Liver (tissue), 8 donors: ENCODE measurements at regions not wholly inside any gene's neighbourhood (a gene's known extent, or its start where the extent isn't known, plus 50 kb on each side); places are given as distances from the start of the nearest gene placed in this dataset.

Experiments
- DNase-seq: peaks from one replicate; pipeline ENCODE4 v3.0.0-alpha.2; 2017; ENCODE audit warnings: low spot score
- H3K27ac ChIP-seq, 2 donors: one replicate each; pipeline ENCODE4 v1.7.0; 2013; ENCODE audit warnings: inconsistent platforms in 2 of 2, low read length in 2 of 2, control low read depth in 1 of 2, low read depth in 1 of 2, mild to moderate bottlenecking in 1 of 2
- H3K27me3 ChIP-seq, 4 donors: one replicate each; pipeline versions ENCODE4 v1.6.1 to v1.7.0; 2013; ENCODE audit warnings: low read length in 3 of 4, inconsistent platforms in 1 of 4, mild to moderate bottlenecking in 1 of 4, moderate library complexity in 1 of 4; ENCODE audit not compliant: control insufficient read depth in 4 of 4, insufficient read depth in 4 of 4
- H3K36me3 ChIP-seq, 4 donors: one replicate each; pipeline versions ENCODE4 v1.6.1 to v1.7.0; 2013; ENCODE audit warnings: low read length in 3 of 4, mild to moderate bottlenecking in 3 of 4, low read depth in 1 of 4, moderate library complexity in 1 of 4; ENCODE audit not compliant: control insufficient read depth in 4 of 4, insufficient read depth in 3 of 4
- H3K4me1 ChIP-seq, 4 donors: one replicate each; pipeline versions ENCODE4 v1.6.1 to v1.7.0; 2013; ENCODE audit warnings: low read length in 3 of 4, mild to moderate bottlenecking in 3 of 4, moderate library complexity in 1 of 4; ENCODE audit not compliant: control insufficient read depth in 4 of 4, insufficient read depth in 4 of 4
- H3K4me3 ChIP-seq, 3 donors: one replicate each; pipeline versions ENCODE4 v1.6.1 to v1.7.0; 2013; ENCODE audit warnings: low read length in 3 of 3, control low read depth in 1 of 3, low read depth in 1 of 3, mild to moderate bottlenecking in 1 of 3
- H3K9ac ChIP-seq, 2 donors: one replicate each; pipeline ENCODE4 v1.7.0; 2013; ENCODE audit warnings: low read length in 2 of 2, mild to moderate bottlenecking in 2 of 2, moderate library complexity in 2 of 2, control low read depth in 1 of 2, low read depth in 1 of 2
- H3K9me3 ChIP-seq, 4 donors: one replicate each; pipeline versions ENCODE4 v1.6.1 to v1.7.0; 2013; ENCODE audit warnings: low read length in 3 of 4; ENCODE audit not compliant: control insufficient read depth in 4 of 4
- ATF3 ChIP-seq: IDR thresholded peaks from 2 replicates; pipeline ENCODE4 v1.6.1; 2016; ENCODE audit warnings: antibody characterized with exemption
- CTCF ChIP-seq: fragments of 150-350 bp; IDR thresholded peaks from 2 replicates; pipeline ENCODE4 v1.5.1; 2017; ENCODE audit warnings: improper control_type of control experiment, low read depth, low read length; ENCODE audit not compliant: missing input control
- EGR1 ChIP-seq, 2 donors: IDR thresholded peaks; 2 replicates each; pipeline ENCODE4 v1.6.1; 2016 to 2018; ENCODE audit warnings: antibody characterized with exemption in 2 of 2, low read depth in 2 of 2
- FOXA1 ChIP-seq: IDR thresholded peaks from 2 replicates; pipeline ENCODE4 v1.6.1; 2016; ENCODE audit warnings: antibody characterized with exemption
- FOXA2 ChIP-seq: IDR thresholded peaks from 2 replicates; pipeline ENCODE4 v1.6.1; 2016; ENCODE audit warnings: antibody characterized with exemption
- GABPA ChIP-seq, 2 donors: IDR thresholded peaks in 1 of 2; conservative IDR thresholded peaks in 1 of 2; 2 replicates each; pipeline ENCODE4 v1.6.1; 2016; ENCODE audit warnings: antibody characterized with exemption in 2 of 2, mild to moderate bottlenecking in 1 of 2, moderate library complexity in 1 of 2
- HNF4G ChIP-seq: IDR thresholded peaks from 2 replicates; pipeline ENCODE4 v1.6.1; 2016; ENCODE audit warnings: antibody characterized with exemption
- JUND ChIP-seq, 2 donors: IDR thresholded peaks; 2 replicates each; pipeline ENCODE4 v1.6.1; 2016; ENCODE audit warnings: antibody characterized with exemption in 2 of 2
- MAX ChIP-seq: IDR thresholded peaks from 2 replicates; pipeline ENCODE4 v1.6.1; 2016; ENCODE audit warnings: antibody characterized with exemption
- NR2F2 ChIP-seq: IDR thresholded peaks from 2 replicates; pipeline ENCODE4 v1.6.1; 2016; ENCODE audit warnings: antibody characterized with exemption
- REST ChIP-seq: IDR thresholded peaks from 2 replicates; pipeline ENCODE4 v1.6.1; 2016; ENCODE audit warnings: antibody characterized with exemption, mild to moderate bottlenecking
- RXRA ChIP-seq, 2 donors: IDR thresholded peaks; 2 replicates each; pipeline ENCODE4 v1.6.1; 2017 to 2018; ENCODE audit warnings: antibody characterized with exemption in 2 of 2, mild to moderate bottlenecking in 1 of 2
- SP1 ChIP-seq: IDR thresholded peaks from 2 replicates; pipeline ENCODE4 v1.6.1; 2018; ENCODE audit warnings: antibody characterized with exemption, mild to moderate bottlenecking
- TAF1 ChIP-seq: conservative IDR thresholded peaks from 2 replicates; pipeline ENCODE4 v1.6.1; 2016; ENCODE audit warnings: antibody characterized with exemption, mild to moderate bottlenecking
- YY1 ChIP-seq: IDR thresholded peaks from 2 replicates; pipeline ENCODE4 v1.6.1; 2016; ENCODE audit warnings: antibody characterized with exemption, mild to moderate bottlenecking
- ZBTB33 ChIP-seq: IDR thresholded peaks from 2 replicates; pipeline ENCODE4 v1.6.1; 2016; ENCODE audit warnings: antibody characterized with exemption
- WGBS: extraction: QIAGEN DNeasy Blood & Tissue Kit; methylation state at CpG from one replicate; pipeline ENCODE4 v1.1.7; 2013; 5-methylcytosine and 5-hydroxymethylcytosine counted together
- donor health status: healthy.
- donor health status: healthy.
- donor health status: healthy.
- donor health status: healthy.
- donor health status: healthy.

GRCh38 chr6:156344491-156344890, 432.7 kb upstream of the ARID1B start (continued):
- TF ChIP-seq CTCF (no peak), NR2F2 (no peak), ZBTB33 (no peak), YY1 (no peak)

GRCh38 chr6:156337801-156338200, 439.4 kb upstream of the ARID1B start:
- Histone ChIP-seq H3K36me3 (no peaks in the 10 kb centered on the region), H3K4me3 (no peak overlapping the region), H3K9ac (no peak overlapping the region), H3K4me1 (no peaks in the 10 kb centered on the region), H3K27ac (no peak overlapping the region), H3K27me3 (no peaks in the 10 kb centered on the region), H3K9me3 (peaks cover 1 to 2% (median 2%) of the 10 kb centered on the region in 4 donors)
- 87% methylated on average over 4 of the region's 4 CpGs for WGBS
- TF ChIP-seq TAF1 (no peak), SP1 (no peak), CTCF (no peak), FOXA1 (no peak), HNF4G (no peak), NR2F2 (no peak), ZBTB33 (no peak), JUND (IDR thresholded peaks at IDR 0.05) (no peak), RXRA (IDR thresholded peaks at IDR 0.05) (no peak)
- no peak for DNase-seq

- TF ChIP-seq REST, result no peak
- TF ChIP-seq MAX, result no peak
- TF ChIP-seq HNF4G, result no peak
- TF ChIP-seq FOXA2, result no peak
- TF ChIP-seq JUND (IDR thresholded peaks at IDR 0.05), result no peak
- no peak for TF ChIP-seq GABPA (IDR thresholded peaks at IDR 0.05 in 1 of 2, conservative IDR thresholded peaks at IDR 0.05 in 1 of 2)
- TF ChIP-seq EGR1 (IDR thresholded peaks at IDR 0.05; ENCODE audit: low read depth in 2 of 2), result no peak
- TF ChIP-seq NR2F2, result no peak
- no peak for TF ChIP-seq FOXA1
- TF ChIP-seq ZBTB33, result no peak
- TF ChIP-seq ATF3, result no peak
- no peak for TF ChIP-seq TAF1
- TF ChIP-seq SP1, result no peak
These were observed 440.4 kb upstream of the ARID1B start for GRCh38 chr6:156336733-156337132.

More at GRCh38 chr6:156336733-156337132, 440.4 kb upstream of the ARID1B start:
- H3K9me3 ChIP-seq, result peaks cover 8 to 10% (median 9%) of the 10 kb centered on the region in 4 donors
- no peak overlapping the region for H3K27ac ChIP-seq
- H3K4me3 ChIP-seq, result no peak overlapping the region
- 80% methylated on average over 3 of the region's 3 CpGs for WGBS
- no peaks in the 10 kb centered on the region for H3K4me1 ChIP-seq
- no peak overlapping the region for H3K9ac ChIP-seq
- DNase-seq, result no peak
- H3K36me3 ChIP-seq, result no peaks in the 10 kb centered on the region
- H3K27me3 ChIP-seq, result no peaks in the 10 kb centered on the region
